ENCODE measurements at regions not wholly inside any gene's neighbourhood (a gene's known extent, or its start where the extent isn't known, plus 50 kb on each side); places are given as distances from the start of the nearest gene placed in this dataset.

DNA sequence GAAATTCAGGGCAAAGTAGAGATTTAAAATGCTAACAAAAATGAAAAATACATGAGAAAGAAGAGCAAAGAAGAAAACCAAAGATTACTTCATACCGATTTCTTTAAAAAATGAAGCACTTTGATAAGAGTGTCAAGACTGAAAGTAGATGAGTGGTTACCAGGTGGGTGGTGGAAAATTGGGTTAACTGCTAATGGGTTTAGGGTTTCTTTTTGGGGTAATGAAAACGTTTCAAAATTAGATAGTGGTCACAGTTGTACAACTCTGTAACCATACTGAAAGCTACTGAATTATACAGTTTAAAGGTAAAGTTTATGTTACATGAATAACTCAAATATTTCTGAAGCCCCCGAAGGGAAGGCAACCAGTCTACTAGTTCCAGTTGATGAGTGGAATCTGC is 179.4 kb downstream of the NDFIP2 start:
- TF ChIP-seq, protein P1, sequence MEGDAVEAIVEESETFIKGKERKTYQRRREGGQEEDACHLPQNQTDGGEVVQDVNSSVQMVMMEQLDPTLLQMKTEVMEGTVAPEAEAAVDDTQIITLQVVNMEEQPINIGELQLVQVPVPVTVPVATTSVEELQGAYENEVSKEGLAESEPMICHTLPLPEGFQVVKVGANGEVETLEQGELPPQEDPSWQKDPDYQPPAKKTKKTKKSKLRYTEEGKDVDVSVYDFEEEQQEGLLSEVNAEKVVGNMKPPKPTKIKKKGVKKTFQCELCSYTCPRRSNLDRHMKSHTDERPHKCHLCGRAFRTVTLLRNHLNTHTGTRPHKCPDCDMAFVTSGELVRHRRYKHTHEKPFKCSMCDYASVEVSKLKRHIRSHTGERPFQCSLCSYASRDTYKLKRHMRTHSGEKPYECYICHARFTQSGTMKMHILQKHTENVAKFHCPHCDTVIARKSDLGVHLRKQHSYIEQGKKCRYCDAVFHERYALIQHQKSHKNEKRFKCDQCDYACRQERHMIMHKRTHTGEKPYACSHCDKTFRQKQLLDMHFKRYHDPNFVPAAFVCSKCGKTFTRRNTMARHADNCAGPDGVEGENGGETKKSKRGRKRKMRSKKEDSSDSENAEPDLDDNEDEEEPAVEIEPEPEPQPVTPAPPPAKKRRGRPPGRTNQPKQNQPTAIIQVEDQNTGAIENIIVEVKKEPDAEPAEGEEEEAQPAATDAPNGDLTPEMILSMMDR (IDR thresholded peaks at IDR 0.05), result no peak
- no peak for TF ChIP-seq POLR2A (IDR thresholded peaks at IDR 0.05)
